ENCODE measurements at regions not wholly inside any gene's neighbourhood (a gene's known extent, or its start where the extent isn't known, plus 50 kb on each side); places are given as distances from the start of the nearest gene placed in this dataset.

- Mint-ChIP-seq H3K4me3 (no peak overlapping the region), H3K4me1 (no peaks in the 10 kb centered on the region), H3K27me3 (ENCODE audit: low read depth) (no peaks in the 10 kb centered on the region), H3K27ac (no peak overlapping the region), H3K36me3 (ENCODE audit: insufficient read depth in 1 of 3, low read depth in 3 of 3) (no peaks in the 10 kb centered on the region), H3K9me3 (no peaks in the 10 kb centered on the region)
- Histone ChIP-seq H4K5ac (ENCODE audit: insufficient read length, low read depth, low read length) (no peak overlapping the region), H4K8ac (replicated peaks; ENCODE audit: insufficient read length, low read depth, low read length) (no peak overlapping the region), H3K4ac (ENCODE audit: low read depth, low read length) (no peak overlapping the region), H2AK5ac (ENCODE audit: insufficient read length, low read length) (no peak overlapping the region), H3K4me2 (ENCODE audit: insufficient read depth, insufficient read length, low read length) (no peak overlapping the region), H2AFZ (ENCODE audit: low read length) (no peak overlapping the region), H3K27ac (ENCODE audit: insufficient read length, low read depth, low read length) (no peak overlapping the region), H3K79me1 (ENCODE audit: insufficient read depth, low read depth, low read length, poor library complexity, severe bottlenecking) (no peaks in the 10 kb centered on the region), H3K9ac (ENCODE audit: extremely low read depth, insufficient read length, low read length) (no peak overlapping the region), H2BK120ac (ENCODE audit: low read depth, low read length, poor library complexity, severe bottlenecking) (no peak overlapping the region), H3K27me3 (ENCODE audit: insufficient read depth, low read length) (no peaks in the 10 kb centered on the region), H3K23me2 (ENCODE audit: insufficient read length, low read depth, low read length, poor library complexity, severe bottlenecking) (no peaks in the 10 kb centered on the region), H3T11ph (ENCODE audit: low read length) (no peak overlapping the region), H3K14ac (ENCODE audit: insufficient read depth, low read length) (no peak overlapping the region), H4K20me1 (ENCODE audit: control insufficient read depth, insufficient read depth, insufficient read length) (no peaks in the 10 kb centered on the region), H3K79me2 (ENCODE audit: insufficient read depth, low read length) (no peaks in the 10 kb centered on the region), H2BK15ac (ENCODE audit: low read depth, low read length) (no peak overlapping the region), H2BK5ac (ENCODE audit: insufficient read length, low read length) (no peak overlapping the region), H2BK20ac (ENCODE audit: low read depth, low read length, poor library complexity, severe bottlenecking) (no peak overlapping the region), H3K56ac (ENCODE audit: insufficient read length, low read depth, low read length) (no peak overlapping the region), H2BK12ac (ENCODE audit: insufficient read length, low read depth, low read length) (no peak overlapping the region), H3K9me3 (ENCODE audit: control insufficient read depth, low read depth, low read length) (no peaks in the 10 kb centered on the region), H4K91ac (ENCODE audit: insufficient read length, low read depth, low read length) (no peak overlapping the region), H3K18ac (ENCODE audit: insufficient read length, low read depth, low read length) (no peak overlapping the region), H3K4me1 (ENCODE audit: insufficient read depth, low read length) (no peaks in the 10 kb centered on the region), H3K23ac (ENCODE audit: insufficient read length, low read depth, low read length) (no peak overlapping the region)
- DNase-seq = no peak
- WGBS (ENCODE audit: extremely low coverage, insufficient read length, low lambda C conversion rate) = no CpG with 5 or more reads among the region's 2 CpGs
- TF ChIP-seq CTCF (conservative IDR thresholded peaks at IDR 0.05) = no peak
Observed at GRCh38 chr6:132072271-132072670, 121.1 kb upstream of the CCN2 start.
